HepG2 (cell line): ENCODE measurements at regions not wholly inside any gene's neighbourhood (a gene's known extent, or its start where the extent isn't known, plus 50 kb on each side); places are given as distances from the start of the nearest gene placed in this dataset.
A peak's percentile ranks its signal among the peaks of the same experiment; 100 is the strongest.

Experiments
- AHDC1 ChIP-seq: sonication (generic); formaldehyde crosslinking; IDR thresholded peaks from 2 replicates; pipeline ENCODE4 v1.5.1; 2020; ENCODE audit warnings: mild to moderate bottlenecking, missing genetic modification reagents, borderline replicate concordance
- ATF7 ChIP-seq, 2 experiments: fragments of 450-650 bp in 1 of 2; sonication (generic) in 1 of 2; formaldehyde crosslinking in 1 of 2; IDR thresholded peaks; 2 replicates each; pipeline versions ENCODE4 v1.4.0 to v1.6.1; 2016 to 2020; ENCODE audit warnings: antibody characterized with exemption in 1 of 2, mild to moderate bottlenecking in 1 of 2, missing genetic modification reagents in 1 of 2
- GABPA ChIP-seq, 2 experiments: IDR thresholded peaks; 2 replicates each; pipeline ENCODE4 v1.6.1; 2011 to 2016; ENCODE audit warnings: low read depth in 2 of 2, low read length in 1 of 2, missing biosample characterization in 1 of 2, missing genetic modification characterization in 1 of 2
- GMEB1 ChIP-seq: sonication (generic); formaldehyde crosslinking; IDR thresholded peaks from 2 replicates; pipeline ENCODE4 v1.5.1; 2020; ENCODE audit warnings: missing genetic modification reagents, mild to moderate bottlenecking, borderline replicate concordance
- GPBP1L1 ChIP-seq: sonication (generic); formaldehyde crosslinking; IDR thresholded peaks from 2 replicates; pipeline ENCODE4 v1.5.0; 2020; ENCODE audit warnings: mild to moderate bottlenecking, missing genetic modification reagents
- GTF3A ChIP-seq: sonication (generic); formaldehyde crosslinking; conservative IDR thresholded peaks from 2 replicates; pipeline ENCODE4 v1.4.0; 2020; ENCODE audit warnings: mild to moderate bottlenecking, missing genetic modification reagents
- MAX ChIP-seq: IDR thresholded peaks from 2 replicates; pipeline ENCODE4 v1.6.1; 2012; ENCODE audit warnings: inconsistent platforms
- MED1 ChIP-seq: sonication (generic); formaldehyde crosslinking; IDR thresholded peaks from 2 replicates; pipeline ENCODE4 v1.4.0; 2020; ENCODE audit warnings: missing genetic modification reagents
- MYPOP ChIP-seq: sonication (generic); formaldehyde crosslinking; IDR thresholded peaks from 2 replicates; pipeline ENCODE4 v1.8.1; 2023; ENCODE audit warnings: mild to moderate bottlenecking, moderate library complexity, missing genetic modification reagents
- PRDM10 ChIP-seq: sonication (generic); formaldehyde crosslinking; IDR thresholded peaks from 2 replicates; pipeline ENCODE4 v1.4.0; 2020; ENCODE audit warnings: low read depth, missing genetic modification reagents
- STAT5B ChIP-seq: sonication (generic); formaldehyde crosslinking; IDR thresholded peaks from 2 replicates; pipeline ENCODE4 v1.4.0; 2020; ENCODE audit warnings: missing genetic modification reagents
- U2AF2 ChIP-seq: fragments of 200-400 bp; formaldehyde crosslinking; IDR thresholded peaks from 2 replicates; pipeline ENCODE4 v1.6.1; 2017; ENCODE audit warnings: low read depth, mild to moderate bottlenecking, low read length
- ZNF713 ChIP-seq: sonication (generic); formaldehyde crosslinking; IDR thresholded peaks from 2 replicates; pipeline ENCODE4 v1.4.0; 2020; ENCODE audit warnings: mild to moderate bottlenecking, missing genetic modification reagents

GRCh38 chr6:137707590-137708360, 159.3 kb upstream of the TNFAIP3 start (continued):
- TF ChIP-seq GPBP1L1 (CRISPR knock-in tag) (no peak), STAT5B (no peak), ATF7 (IDR thresholded peaks at IDR 0.05) (0 out of 2 replicates have a peak, but pooled peaks have one; percentile 1), ATF7 (CRISPR knock-in tag; IDR thresholded peaks at IDR 0.05) (no peak), AHDC1 (CRISPR knock-in tag) (peak; percentile 75), MED1 (CRISPR knock-in tag) (peak; percentile 89), GMEB1 (CRISPR knock-in tag) (peak; percentile 50; the same call in 1 of the 2 replicates), GABPA (IDR thresholded peaks at IDR 0.05; ENCODE audit: low read depth, low read length) (no peak), GABPA (CRISPR knock-in tag; IDR thresholded peaks at IDR 0.05; ENCODE audit: low read depth) (0 out of 2 replicates have a peak, but pooled peaks have one; percentile 39), GTF3A (CRISPR knock-in tag) (no peak), MYPOP (0 out of 2 replicates have a peak, but pooled peaks have one; percentile 43), U2AF2 (no peak), ZNF713 (CRISPR knock-in tag) (no peak), PRDM10 (CRISPR knock-in tag) (0 out of 2 replicates have a peak, but pooled peaks have one; percentile 11), MAX (peak; percentile 83)
